Heart left ventricle (tissue), 16 donors: ENCODE measurements at regions not wholly inside any gene's neighbourhood (a gene's known extent, or its start where the extent isn't known, plus 50 kb on each side); places are given as distances from the start of the nearest gene placed in this dataset.

Experiments
- ATAC-seq, 4 donors: fragments of 200-7000 bp; cut with Tn5 transposase; one replicate each; pipeline ENCODE4 v1.9.1; 2020 to 2022; ENCODE audit warnings: moderate library complexity in 4 of 4, mild to moderate bottlenecking in 3 of 4, moderate number of reproducible peaks in 1 of 4
- DNase-seq, 5 donors: peaks; one replicate each; pipeline ENCODE4 v3.0.0-alpha.2; 2020
- H3K27ac ChIP-seq, 12 donors: fragments of 200-600 bp; sonication (generic) in 4 of 12; one replicate each; pipeline versions ENCODE4 v1.5.0 to v1.8.0; 2016 to 2022; ENCODE audit warnings: mild to moderate bottlenecking in 2 of 12
- H3K27me3 ChIP-seq, 9 donors: fragments of 200-600 bp; sonication (generic) in 2 of 9; one replicate each; pipeline versions ENCODE4 v1.5.1 to v1.8.0; 2016 to 2022; ENCODE audit warnings: mild to moderate bottlenecking in 3 of 9
- H3K36me3 ChIP-seq, 9 donors: fragments of 200-600 bp; sonication (generic) in 2 of 9; one replicate each; pipeline versions ENCODE4 v1.5.0 to v1.8.0; 2018 to 2022; ENCODE audit warnings: mild to moderate bottlenecking in 2 of 9
- H3K4me1 ChIP-seq, 12 donors: fragments of 200-600 bp; sonication (generic) in 4 of 12; one replicate each; pipeline versions ENCODE4 v1.5.0 to v1.8.0; 2016 to 2022; ENCODE audit warnings: mild to moderate bottlenecking in 3 of 12
- H3K4me3 ChIP-seq, 12 donors: fragments of 200-600 bp; sonication (generic) in 4 of 12; one replicate each; pipeline versions ENCODE4 v1.5.0 to v1.8.0; 2017 to 2022; ENCODE audit warnings: mild to moderate bottlenecking in 9 of 12, moderate library complexity in 4 of 12
- H3K9me3 ChIP-seq, 12 donors: fragments of 200-600 bp; sonication (generic) in 4 of 12; one replicate each; pipeline versions ENCODE4 v1.5.0 to v1.8.0; 2016 to 2022; ENCODE audit warnings: mild to moderate bottlenecking in 1 of 12
- CTCF ChIP-seq, 12 donors: fragments of 200-600 bp; sonication (generic) in 4 of 12; IDR thresholded peaks; one replicate each; pipeline versions ENCODE4 v1.5.0 to v1.8.0; 2018 to 2022; ENCODE audit warnings: antibody characterized with exemption in 12 of 12, mild to moderate bottlenecking in 5 of 12
- POLR2A ChIP-seq, 2 donors: fragments of 450-650 bp; IDR thresholded peaks; one replicate each; pipeline ENCODE4 v1.6.1; 2017; ENCODE audit warnings: antibody characterized with exemption in 2 of 2, mild to moderate bottlenecking in 2 of 2, moderate library complexity in 2 of 2
- WGBS, 4 donors: extraction: QIAGEN DNeasy Blood & Tissue Kit in 2 of 4; methylation state at CpG; one replicate each; pipeline versions ENCODE4 v1.1.5 to v1.1.7; 2013 to 2018; 5-methylcytosine and 5-hydroxymethylcytosine counted together
- intact Hi-C, 10 donors: fragments of 100-400 bp; cut with DNase I; formaldehyde crosslinking; loops; one replicate each; pipeline versions ENCODE4 v1.11.1 to v1.14.2; 2022
- donor health status: ischemic (EF 13 %, LVEDD 7.1; RV severe dilation, severe dysfunction).
- donor health status: healthy with polysubstance abuse.
- donor health status: DM: no; HTN: yes; CAD: no.
- donor health status: DM: no; HTN: no; CAD: no.
- donor health status: ischemic (EF 25% LVEDD 6.9; RV normal size, moderate dysfunction).
- donor health status: ischemic (EF 25% LVEDD 5.7; RV mildly dilated, moderate dysfunction).
- donor health status: healthy.
- donor health status: DM: yes; HTN: yes; CAD: no.
- donor health status: ischemic (EF 35%, LVEDD 5.7; RV mildly dilated, moderate dysfunction).
- donor health status: nonischemic (EF 11% LVEDD 7.7; RV severe dilation, severe dysfunction).
- donor health status: DM: yes; HTN: yes; CAD: no.
- donor health status: PGD.
- donor health status: ischemic (EF 29% LVEDD 5.4; RV normal size, mild dysfunction).
- donor health status: nonischemic (EF 23%, LVEDD 6.1; RV moderate dilation, normal function).

- no peaks in the 10 kb centered on the region for H3K27me3 ChIP-seq
- DNase-seq (no peak), ATAC-seq (no peak)
- no peaks in the 10 kb centered on the region for H3K36me3 ChIP-seq
- H3K27ac ChIP-seq = no peak overlapping the region
- TF ChIP-seq POLR2A (IDR thresholded peaks at IDR 0.05) (no peak), CTCF (IDR thresholded peaks at IDR 0.05) (no peak)
- intact Hi-C loops = loop anchor here in 1 of 10 donors (10.0 kb wide), 1 partner anchor 70 kb away; no protein-coding TSS in a partner anchor
- WGBS, 4 donors = 75 to 92% (median 82%) methylated on average over 1 of the region's 1 CpG
- peaks cover 0 to 20% (median 9%) of the 10 kb centered on the region in 12 donors for H3K4me1 ChIP-seq
- H3K4me3 ChIP-seq = no peak overlapping the region
- peaks cover 0 to 14% (median 0%) of the 10 kb centered on the region in 12 donors for H3K9me3 ChIP-seq
Observed at GRCh38 chr5:97834561-97834960, 651.5 kb upstream of the RIOK2 start.

- intact Hi-C loops = loop anchor here in 1 of 10 donors (10.0 kb wide), 1 partner anchor 70 kb away; no protein-coding TSS in a partner anchor
- Histone ChIP-seq H3K9me3 (peaks cover 0 to 14% (median 0%) of the 10 kb centered on the region in 12 donors), H3K4me3 (no peak overlapping the region), H3K27ac (no peak overlapping the region), H3K27me3 (no peaks in the 10 kb centered on the region), H3K36me3 (no peaks in the 10 kb centered on the region), H3K4me1 (peaks cover 0 to 25% (median 11%) of the 10 kb centered on the region in 12 donors)
- 88 to 96% (median 92%) methylated on average over 1 of the region's 1 CpG for WGBS, 4 donors
- TF ChIP-seq CTCF (IDR thresholded peaks at IDR 0.05) = no peak
- no peak for TF ChIP-seq POLR2A (IDR thresholded peaks at IDR 0.05)
- DNase-seq (no peak), ATAC-seq (no peak)
Observed at GRCh38 chr5:97835112-97835511, 652.1 kb upstream of the RIOK2 start.

GRCh38 chr5:97836816-97837215 lies 653.8 kb upstream of the RIOK2 start:
- Histone ChIP-seq H3K27ac (no peak overlapping the region), H3K9me3 (peaks cover 0 to 3% (median 0%) of the 10 kb centered on the region in 12 donors), H3K36me3 (no peaks in the 10 kb centered on the region), H3K4me3 (no peak overlapping the region), H3K27me3 (no peaks in the 10 kb centered on the region), H3K4me1 (peaks cover 0 to 37% (median 13%) of the 10 kb centered on the region in 12 donors)
- DNase-seq (no peak), ATAC-seq (no peak)
- WGBS, 4 donors = 86 to 94% (median 92%) methylated on average over 4 of the region's 4 CpGs
- TF ChIP-seq POLR2A (IDR thresholded peaks at IDR 0.05) (no peak), CTCF (IDR thresholded peaks at IDR 0.05) (no peak)
- intact Hi-C loops = loop anchor here in 1 of 10 donors (10.0 kb wide), 1 partner anchor 68 kb away; no protein-coding TSS in a partner anchor

- H3K27ac ChIP-seq = peak overlapping the region in 3 of 12 donors; percentile 8 to 35 (median 33)
- peaks cover 0 to 39% (median 13%) of the 10 kb centered on the region in 12 donors for H3K4me1 ChIP-seq
- peak; percentile 37 to 95 (median 85) for ATAC-seq
- H3K9me3 ChIP-seq = no peaks in the 10 kb centered on the region
- intact Hi-C loops = loop anchor here in 1 of 10 donors (10.0 kb wide), 1 partner anchor 67 kb away; no protein-coding TSS in a partner anchor
- TF ChIP-seq CTCF (IDR thresholded peaks at IDR 0.05) (no peak), POLR2A (IDR thresholded peaks at IDR 0.05) (no peak)
- H3K36me3 ChIP-seq = no peaks in the 10 kb centered on the region
- no peak overlapping the region for H3K4me3 ChIP-seq
- no peak for DNase-seq
- no peaks in the 10 kb centered on the region for H3K27me3 ChIP-seq
- 23 to 45% (median 29%) methylated on average over 1 of the region's 1 CpG for WGBS, 4 donors
Observed at GRCh38 chr5:97838214-97838613, 655.2 kb upstream of the RIOK2 start.
